HG02588 (cell line): ENCODE measurements at regions not wholly inside any gene's neighbourhood (a gene's known extent, or its start where the extent isn't known, plus 50 kb on each side); places are given as distances from the start of the nearest gene placed in this dataset.

Source experiments
- ATAC-seq: cut with Tn5 transposase; IDR thresholded peaks from one replicate; pipeline ENCODE4 v1.9.1; 2021; ENCODE audit warnings: mild to moderate bottlenecking, moderate library complexity; ENCODE audit not compliant: unreplicated experiment

GRCh38 chr9:82679472-82679871 is 383.5 kb downstream of the RASEF start:
- no peak for ATAC-seq

GRCh38 chr9:82680179-82680935 is 382.6 kb downstream of the RASEF start:
- ATAC-seq: no peak

- ATAC-seq: no peak
Measured at GRCh38 chr9:82681809-82682208, 381.1 kb downstream of the RASEF start.

GRCh38 chr9:82682431-82682830 is 380.5 kb downstream of the RASEF start:
- ATAC-seq: no peak

- no peak for ATAC-seq
Measured at GRCh38 chr9:82695704-82696103, 367.2 kb downstream of the RASEF start.

- ATAC-seq: no peak
Measured at GRCh38 chr9:82706786-82707185, 356.2 kb downstream of the RASEF start.

- ATAC-seq: no peak
Measured at GRCh38 chr9:82716821-82717220, 346.1 kb downstream of the RASEF start.

- ATAC-seq: no peak
Measured at GRCh38 chr9:82720515-82720914, 342.4 kb downstream of the RASEF start.

- no peak for ATAC-seq
Measured at GRCh38 chr9:82721593-82721992, 341.3 kb downstream of the RASEF start.

GRCh38 chr9:82722051-82722450 is 340.9 kb downstream of the RASEF start:
- ATAC-seq: no peak

- ATAC-seq: no peak
Measured at GRCh38 chr9:82722561-82722960, 340.4 kb downstream of the RASEF start.

- ATAC-seq: no peak
Measured at GRCh38 chr9:82726424-82727276, 336.3 kb downstream of the RASEF start.

- no peak for ATAC-seq
Measured at GRCh38 chr9:82729141-82729540, 333.8 kb downstream of the RASEF start.

- no peak for ATAC-seq
Measured at GRCh38 chr9:82729991-82730589, 332.9 kb downstream of the RASEF start.

GRCh38 chr9:82732928-82733327 is 330.0 kb downstream of the RASEF start:
- ATAC-seq: no peak

- ATAC-seq: no peak
Measured at GRCh38 chr9:82736126-82736525, 326.8 kb downstream of the RASEF start.

GRCh38 chr9:82736701-82737100 is 326.2 kb downstream of the RASEF start:
- no peak for ATAC-seq

- no peak for ATAC-seq
Measured at GRCh38 chr9:82745919-82746318, 317.0 kb downstream of the RASEF start.

GRCh38 chr9:82750411-82750913 is 312.5 kb downstream of the RASEF start:
- no peak for ATAC-seq

- no peak for ATAC-seq
Measured at GRCh38 chr9:82757924-82758323, 305.0 kb downstream of the RASEF start.

- ATAC-seq: no peak
Measured at GRCh38 chr9:82761027-82761426, 301.9 kb downstream of the RASEF start.

GRCh38 chr9:82761956-82762355 is 301.0 kb downstream of the RASEF start:
- ATAC-seq: no peak
